ENCODE measurements at regions not wholly inside any gene's neighbourhood (a gene's known extent, or its start where the extent isn't known, plus 50 kb on each side); places are given as distances from the start of the nearest gene placed in this dataset.

- in situ Hi-C loops (cut with HindIII; ENCODE audit: low sequenced_read_pairs): no loop called here
- no peak overlapping the region for H3K4me3 ChIP-seq (ENCODE audit: low read depth, low read length)
- DNase-seq (ENCODE audit: low read depth): no peak
- TF ChIP-seq CTCF (IDR thresholded peaks at IDR 0.05; ENCODE audit: low read depth, low read length, missing control alignments): no peak
Observed at GRCh38 chr1:94306521-94306920, 69.1 kb upstream of the ARHGAP29 start.

GRCh38 chr1:94305704-94306103 lies 68.3 kb upstream of the ARHGAP29 start:
- no peak for TF ChIP-seq CTCF (IDR thresholded peaks at IDR 0.05; ENCODE audit: low read depth, low read length, missing control alignments)

GRCh38 chr1:94304553-94304952 lies 67.2 kb upstream of the ARHGAP29 start:
- no peak for TF ChIP-seq CTCF (IDR thresholded peaks at IDR 0.05; ENCODE audit: low read depth, low read length, missing control alignments)
- H3K4me3 ChIP-seq (ENCODE audit: low read depth, low read length): no peak overlapping the region
- in situ Hi-C loops (cut with HindIII; ENCODE audit: low sequenced_read_pairs): no loop called here
- DNase-seq (ENCODE audit: low read depth): no peak

More at GRCh38 chr1:94305704-94306103, 68.3 kb upstream of the ARHGAP29 start:
- H3K4me3 ChIP-seq (ENCODE audit: low read depth, low read length): no peak overlapping the region
- DNase-seq (ENCODE audit: low read depth): peak; percentile 96
- in situ Hi-C loops (cut with HindIII; ENCODE audit: low sequenced_read_pairs): no loop called here

GRCh38 chr1:94303005-94303404 lies 65.6 kb upstream of the ARHGAP29 start:
- no peak overlapping the region for H3K4me3 ChIP-seq (ENCODE audit: low read depth, low read length)
- TF ChIP-seq CTCF (IDR thresholded peaks at IDR 0.05; ENCODE audit: low read depth, low read length, missing control alignments): no peak

GRCh38 chr1:94302497-94302896 lies 65.1 kb upstream of the ARHGAP29 start:
- DNase-seq (ENCODE audit: low read depth): no peak
- H3K4me3 ChIP-seq (ENCODE audit: low read depth, low read length): no peak overlapping the region
- TF ChIP-seq CTCF (IDR thresholded peaks at IDR 0.05; ENCODE audit: low read depth, low read length, missing control alignments): no peak
- in situ Hi-C loops (cut with HindIII; ENCODE audit: low sequenced_read_pairs): no loop called here

More at GRCh38 chr1:94303005-94303404, 65.6 kb upstream of the ARHGAP29 start:
- no peak for DNase-seq (ENCODE audit: low read depth)
- in situ Hi-C loops (cut with HindIII; ENCODE audit: low sequenced_read_pairs): no loop called here

- no peak overlapping the region for H3K4me3 ChIP-seq (ENCODE audit: low read depth, low read length)
- no peak for DNase-seq (ENCODE audit: low read depth)
- no peak for TF ChIP-seq CTCF (IDR thresholded peaks at IDR 0.05; ENCODE audit: low read depth, low read length, missing control alignments)
- in situ Hi-C loops (cut with HindIII; ENCODE audit: low sequenced_read_pairs): no loop called here
Observed at GRCh38 chr1:94301186-94301585, 63.8 kb upstream of the ARHGAP29 start.

- in situ Hi-C loops (cut with HindIII; ENCODE audit: low sequenced_read_pairs): no loop called here
- DNase-seq (ENCODE audit: low read depth): no peak
- TF ChIP-seq CTCF (IDR thresholded peaks at IDR 0.05; ENCODE audit: low read depth, low read length, missing control alignments): no peak
- no peak overlapping the region for H3K4me3 ChIP-seq (ENCODE audit: low read depth, low read length)
Observed at GRCh38 chr1:94300731-94301130, 63.3 kb upstream of the ARHGAP29 start.

All from astrocyte of the cerebellum (primary cell).